ENCODE measurements at regions not wholly inside any gene's neighbourhood (a gene's known extent, or its start where the extent isn't known, plus 50 kb on each side); places are given as distances from the start of the nearest gene placed in this dataset.
"Not testable (repeated sequence)": the region's sequence is repeated elsewhere in the genome, so short reads cannot be mapped to it uniquely, and the experiment has no call there.

GRCh38 chr4:160537681-160538080 lies 1434.8 kb downstream of the RAPGEF2 start:
- no peak for DNase-seq

- no peak for DNase-seq
These were observed 1443.3 kb downstream of the RAPGEF2 start for GRCh38 chr4:160546201-160546600.

DNA sequence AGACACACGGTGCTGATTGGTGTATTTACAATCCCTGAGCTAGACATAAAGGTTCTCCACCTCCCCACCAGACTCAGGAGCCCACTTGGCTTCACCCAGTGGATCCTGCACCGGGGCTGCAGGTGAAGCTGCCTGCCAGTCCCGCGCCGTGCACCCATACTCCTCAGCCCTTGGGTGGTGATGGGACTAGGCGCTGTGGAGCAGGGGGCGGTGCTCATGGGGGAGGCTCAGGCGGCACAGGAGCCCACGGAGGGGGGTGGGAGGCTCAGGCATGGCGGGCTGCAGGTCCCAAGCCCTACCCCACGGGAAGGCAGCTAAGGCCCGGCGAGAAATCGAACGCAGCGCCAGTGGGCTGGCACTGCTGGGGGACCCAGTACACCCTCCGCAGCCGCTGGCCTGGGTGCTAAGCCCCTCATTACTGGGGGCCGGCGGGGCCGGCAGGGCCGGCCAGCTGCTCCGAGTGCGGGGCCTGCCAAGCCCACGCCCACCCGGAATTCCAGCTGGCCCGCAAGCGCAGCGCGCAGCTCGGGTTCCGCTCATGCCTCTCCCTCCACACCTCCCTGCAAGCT lies 1447.2 kb downstream of the RAPGEF2 start:
- DNase-seq, result not testable (repeated sequence)

- no peak for DNase-seq
These were observed 1459.8 kb downstream of the RAPGEF2 start for GRCh38 chr4:160562661-160563060.

- no peak for DNase-seq
These were observed 1460.8 kb downstream of the RAPGEF2 start for GRCh38 chr4:160563552-160564282.

- no peak for DNase-seq
These were observed 1464.8 kb downstream of the RAPGEF2 start for GRCh38 chr4:160567634-160568033.

DNA sequence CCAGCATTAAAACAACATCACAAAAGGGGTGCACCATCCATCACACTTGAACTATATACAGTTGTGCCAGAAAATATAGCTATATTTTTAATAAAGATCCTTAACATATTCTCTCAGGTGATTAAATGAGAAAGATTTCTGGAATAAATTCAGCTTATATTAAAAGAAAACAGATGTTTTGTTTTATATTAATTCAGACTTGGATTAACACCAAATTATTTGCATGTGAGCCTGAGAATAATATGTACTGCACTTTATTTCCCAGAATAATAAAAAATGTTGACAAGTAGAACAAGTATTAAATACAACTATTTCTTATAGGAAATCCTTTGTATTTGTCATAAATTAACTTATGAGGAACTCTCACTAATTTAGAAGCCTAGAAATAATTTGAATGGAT lies 1467.4 kb downstream of the RAPGEF2 start:
- no peak for DNase-seq

GRCh38 chr4:160574272-160574671 lies 1471.4 kb downstream of the RAPGEF2 start:
- DNase-seq, result not testable (repeated sequence)

DNA sequence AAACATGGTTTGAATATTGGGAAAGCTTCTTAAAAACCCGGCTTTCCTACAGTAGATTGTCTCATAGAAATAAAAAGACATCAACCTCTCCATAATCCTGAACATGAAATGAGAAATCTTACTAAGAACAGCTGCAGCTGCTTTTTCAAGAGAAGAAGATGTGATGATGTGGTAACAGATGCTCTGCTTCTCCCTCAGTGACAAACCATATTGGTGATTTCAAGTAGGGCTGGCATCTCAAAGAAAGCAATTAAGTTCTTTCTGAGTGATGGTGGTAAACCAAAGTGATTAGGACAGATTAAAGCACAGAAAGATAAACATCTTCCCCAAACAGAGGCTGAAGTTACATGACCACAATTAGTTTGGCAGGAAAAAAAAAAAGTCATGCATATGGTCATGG lies 1477.7 kb downstream of the RAPGEF2 start:
- DNase-seq, result no peak

DNA sequence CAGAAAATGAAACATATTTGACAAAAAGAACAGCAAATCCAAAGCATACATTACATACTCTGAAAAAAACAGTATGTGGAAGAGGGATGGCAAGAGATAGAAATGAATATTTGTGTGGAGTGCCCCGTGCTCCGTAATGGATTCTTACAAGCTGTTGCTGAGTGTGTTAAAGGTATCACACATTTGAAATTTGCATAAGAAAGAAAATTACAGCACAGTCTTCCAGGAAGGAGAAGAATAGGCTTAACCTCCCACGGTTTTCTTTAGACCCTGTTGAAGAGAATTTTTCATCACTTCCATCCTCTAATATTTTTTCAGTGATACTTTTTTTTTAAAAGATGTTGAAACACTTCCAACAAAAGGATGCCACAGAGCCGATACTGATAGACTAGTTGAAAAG lies 1489.4 kb downstream of the RAPGEF2 start:
- DNase-seq, result no peak

GRCh38 chr4:160595646-160596045 lies 1492.8 kb downstream of the RAPGEF2 start:
- DNase-seq, result no peak

DNA sequence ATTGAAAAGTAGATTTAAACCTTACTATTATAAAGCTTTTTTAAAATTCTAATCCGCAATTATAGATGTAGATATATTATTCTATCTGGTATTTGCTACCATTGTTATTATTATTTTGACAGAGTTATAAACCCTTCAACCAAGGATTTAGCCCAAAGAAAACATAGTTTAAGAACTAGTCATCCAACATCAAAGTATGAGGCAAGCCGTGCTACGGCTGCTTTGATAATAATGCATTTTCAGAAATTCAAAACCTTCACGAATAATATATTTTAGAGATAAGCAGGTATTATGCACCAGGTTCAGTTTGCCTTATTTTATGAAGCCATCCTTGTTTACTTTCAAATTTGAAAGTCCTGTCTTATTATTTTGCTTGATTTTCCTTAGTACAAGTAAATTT lies 1501.7 kb downstream of the RAPGEF2 start:
- DNase-seq, result no peak

GRCh38 chr4:160611181-160611580 lies 1508.3 kb downstream of the RAPGEF2 start:
- DNase-seq, result no peak

DNA sequence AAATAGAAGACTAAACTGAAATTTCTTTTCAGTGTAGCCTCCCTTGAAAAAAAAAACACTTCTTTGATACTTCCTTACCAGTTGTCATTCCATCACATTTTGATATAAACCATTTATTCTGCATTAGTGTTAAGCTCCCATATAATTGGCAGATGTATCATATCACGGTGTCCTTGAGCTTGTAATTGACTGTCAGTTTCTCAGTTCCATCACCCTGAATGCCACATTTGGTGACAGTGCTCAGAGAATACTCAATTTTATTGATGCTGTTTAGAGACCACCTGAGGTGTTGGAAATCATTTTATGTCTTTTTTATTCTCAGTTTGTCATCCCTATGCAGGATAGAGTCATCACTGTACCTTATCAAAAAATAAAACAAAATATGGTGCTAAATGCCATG lies 1528.2 kb downstream of the RAPGEF2 start:
- DNase-seq, result no peak

DNA sequence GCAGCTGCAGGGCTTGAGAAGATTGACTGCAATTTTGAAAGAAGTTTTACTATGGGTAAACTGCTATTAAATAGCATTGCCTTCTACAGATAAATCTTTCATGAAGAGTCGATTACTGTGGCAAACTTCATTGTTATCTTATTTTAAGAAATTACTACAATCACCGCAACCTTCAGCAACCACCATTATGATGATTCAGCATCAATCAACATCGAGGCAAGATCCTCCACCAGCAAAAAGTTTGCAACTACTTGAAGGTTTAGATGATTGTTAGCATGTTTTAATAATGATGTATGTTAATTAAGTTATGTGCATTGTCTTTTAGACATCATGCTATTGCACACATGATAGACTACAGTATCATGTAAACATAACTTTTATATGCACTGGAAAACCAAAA lies 1511.0 kb downstream of the FSTL5 start:
- DNase-seq, result no peak

GRCh38 chr4:160675550-160675949 lies 1488.2 kb downstream of the FSTL5 start:
- no peak for DNase-seq

DNA sequence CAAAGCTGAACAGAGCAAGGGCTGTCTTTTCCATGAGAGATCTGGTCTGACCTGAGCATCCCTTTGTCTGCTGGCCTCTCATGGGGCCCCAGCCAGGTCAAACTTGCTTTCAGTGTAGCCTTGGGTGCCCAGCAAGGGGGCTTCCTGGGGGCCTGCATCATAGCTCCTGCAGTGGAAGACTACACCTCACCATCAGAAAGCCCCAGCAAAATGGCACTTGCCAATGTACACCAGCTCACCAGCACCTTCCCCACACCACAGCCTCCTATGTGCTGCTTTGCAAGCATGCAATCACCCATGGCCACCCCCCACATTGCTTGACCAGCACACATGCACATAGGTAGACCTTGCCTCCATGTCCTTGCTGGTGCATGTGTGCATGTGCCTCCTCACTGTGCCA lies 1478.1 kb downstream of the FSTL5 start:
- DNase-seq, result no peak

GRCh38 chr4:160701671-160702070 lies 1462.1 kb downstream of the FSTL5 start:
- no peak for DNase-seq

DNA sequence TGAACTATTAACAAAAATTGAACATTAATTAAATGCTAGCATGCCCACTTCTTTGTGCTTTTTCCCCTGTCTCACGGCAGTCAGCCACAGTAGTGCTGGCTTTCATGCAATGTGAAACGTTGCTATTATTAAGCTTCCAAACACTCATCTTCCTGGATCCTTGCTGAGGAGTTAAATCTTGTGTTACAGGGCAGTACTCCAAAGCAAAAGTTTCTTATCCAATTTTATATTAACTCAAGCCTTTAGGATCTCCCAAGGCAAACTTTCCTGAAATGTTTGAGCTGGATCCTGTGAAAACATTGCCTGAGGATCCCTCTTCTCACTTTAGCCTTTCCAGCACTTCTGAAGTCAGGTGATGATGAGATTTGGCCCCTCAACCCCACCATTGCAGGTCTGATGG lies 1454.8 kb downstream of the FSTL5 start:
- no peak for DNase-seq

DNA sequence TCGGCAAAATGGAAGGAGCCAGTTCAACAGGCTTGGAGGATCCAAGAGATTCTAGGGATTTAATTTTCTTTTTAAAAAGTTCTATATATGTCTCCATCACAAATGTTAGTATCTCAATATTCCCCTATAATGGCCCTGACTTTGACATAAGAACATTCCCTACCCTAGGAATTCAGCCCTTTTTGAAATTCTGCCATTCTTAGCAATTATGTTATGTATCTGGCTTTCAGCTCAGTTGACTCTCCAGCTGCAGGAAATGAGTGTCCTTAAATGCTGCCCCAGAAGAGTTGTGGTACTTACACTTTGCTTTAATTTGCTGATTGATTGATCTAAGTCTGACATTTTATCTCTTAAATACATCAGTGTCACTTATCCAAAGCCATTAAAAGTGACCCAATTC lies 1454.3 kb downstream of the FSTL5 start:
- no peak for DNase-seq

- DNase-seq, result no peak
These were observed 1447.2 kb downstream of the FSTL5 start for GRCh38 chr4:160716551-160716950.

- no peak for DNase-seq
These were observed 1446.0 kb downstream of the FSTL5 start for GRCh38 chr4:160717848-160718247.

GRCh38 chr4:160724063-160724462 lies 1439.7 kb downstream of the FSTL5 start:
- no peak for DNase-seq

DNA sequence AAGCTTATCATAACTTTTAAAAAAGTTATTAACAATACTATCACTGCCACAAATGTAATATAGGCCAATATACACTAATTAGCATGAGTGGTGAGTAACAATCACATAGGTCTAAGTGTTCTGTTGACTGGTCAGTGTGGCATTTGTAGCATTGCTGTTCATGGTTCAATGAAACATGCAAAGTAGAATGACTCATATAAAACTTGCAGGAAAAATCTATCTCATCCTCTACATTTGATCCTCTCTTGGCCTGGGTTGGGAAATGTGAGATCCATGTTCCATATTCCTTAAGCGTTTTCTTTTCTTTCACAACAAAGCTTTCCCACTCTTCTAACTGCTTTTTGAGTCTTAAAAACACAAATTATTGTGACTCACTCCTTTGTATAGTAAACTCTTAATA lies 1418.7 kb downstream of the FSTL5 start:
- DNase-seq, result no peak

- not testable (repeated sequence) for DNase-seq
These were observed 1417.2 kb downstream of the FSTL5 start for GRCh38 chr4:160746585-160746984.
